Erythroblast (primary cell): ENCODE measurements at regions not wholly inside any gene's neighbourhood (a gene's known extent, or its start where the extent isn't known, plus 50 kb on each side); places are given as distances from the start of the nearest gene placed in this dataset.

Experiments used
- GATA1 ChIP-seq: IDR thresholded peaks from 2 replicates; pipeline ENCODE4 v1.6.1; 2011; ENCODE audit warnings: low read depth, mild to moderate bottlenecking, control low read depth, low read length, moderate library complexity
- POLR2A ChIP-seq: IDR thresholded peaks from 2 replicates; pipeline ENCODE4 v1.6.1; 2011; ENCODE audit warnings: mild to moderate bottlenecking, low read length

DNA sequence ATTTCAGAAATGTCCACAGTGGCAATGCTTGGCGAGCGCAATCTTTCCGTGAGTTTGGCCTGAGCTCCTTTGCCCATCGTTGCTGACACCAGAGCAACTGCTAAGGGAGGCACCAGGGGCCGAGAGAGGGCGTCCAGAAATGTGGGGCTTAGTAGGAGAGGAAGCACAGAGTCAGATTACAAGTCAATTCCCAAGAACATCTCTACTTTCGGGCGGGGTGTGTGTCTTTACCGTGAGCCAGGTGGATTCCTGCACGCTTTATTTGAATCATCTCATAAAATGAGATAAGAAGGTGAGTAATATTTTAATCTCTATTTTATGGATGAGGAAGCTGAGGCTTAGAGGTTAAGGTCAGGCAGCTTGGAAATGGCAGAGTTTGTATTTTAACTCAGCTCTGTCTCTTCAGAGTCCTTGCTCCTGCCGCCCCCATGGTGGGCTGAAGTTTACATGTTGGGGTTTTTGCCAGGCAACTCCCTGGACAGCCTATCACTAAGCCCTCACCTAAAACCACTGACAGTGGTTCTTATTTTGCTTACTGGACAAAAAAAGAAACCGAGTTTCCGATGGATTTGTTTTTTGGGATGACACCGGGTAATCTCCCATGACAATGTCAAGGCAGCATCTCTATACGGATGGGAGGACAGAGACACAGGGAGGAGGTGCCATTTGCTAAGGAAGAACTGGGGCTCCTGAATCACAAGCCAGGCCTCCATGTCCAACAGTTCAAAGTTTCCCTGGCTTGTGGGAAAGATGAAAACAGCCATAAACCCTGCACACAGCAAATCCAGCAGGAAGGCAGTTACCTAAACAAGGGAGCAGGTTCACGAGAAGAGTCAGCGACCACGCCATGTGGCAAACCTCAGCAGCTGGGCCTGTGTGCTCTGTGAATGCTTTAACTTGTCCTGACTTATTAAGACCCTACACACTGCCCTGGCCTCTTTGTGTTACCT, 112.6 kb upstream of the SLC24A3 start:
- TF ChIP-seq POLR2A = no peak
- no peak for TF ChIP-seq GATA1
